Suprapubic skin (tissue), 3 donors: ENCODE measurements at regions not wholly inside any gene's neighbourhood (a gene's known extent, or its start where the extent isn't known, plus 50 kb on each side); places are given as distances from the start of the nearest gene placed in this dataset.

Experiments
- CTCF ChIP-seq, 2 donors: fragments of 200-600 bp in 1 of 2; fragments of 450-650 bp in 1 of 2; sonication (generic) in 1 of 2; IDR thresholded peaks; one replicate each; pipeline ENCODE4 v1.5.1; 2016 to 2019; ENCODE audit warnings: antibody characterized with exemption in 2 of 2, mild to moderate bottlenecking in 1 of 2, moderate library complexity in 1 of 2
- EP300 ChIP-seq: sonication (generic); formaldehyde crosslinking; IDR thresholded peaks from one replicate; pipeline ENCODE4 v1.6.1; 2017; ENCODE audit warnings: antibody characterized with exemption
- POLR2A ChIP-seq, 2 donors: fragments of 450-650 bp; IDR thresholded peaks; one replicate each; pipeline ENCODE4 v1.6.1; 2017; ENCODE audit warnings: antibody characterized with exemption in 2 of 2, mild to moderate bottlenecking in 2 of 2, moderate library complexity in 2 of 2

GRCh38 chr2:120432976-120433815, 87.3 kb downstream of the INHBB start:
- TF ChIP-seq CTCF (IDR thresholded peaks at IDR 0.05), result no peak
- no peak for TF ChIP-seq EP300
- no peak for TF ChIP-seq POLR2A (IDR thresholded peaks at IDR 0.05)
